NB4 (cell line): ENCODE measurements at regions not wholly inside any gene's neighbourhood (a gene's known extent, or its start where the extent isn't known, plus 50 kb on each side); places are given as distances from the start of the nearest gene placed in this dataset.

Experiments used
- MYC ChIP-seq: IDR thresholded peaks from 2 replicates; pipeline ENCODE4 v1.6.1; 2011; ENCODE audit warnings: low read depth, low read length
- POLR2A ChIP-seq: IDR thresholded peaks from 2 replicates; pipeline ENCODE4 v1.6.1; 2011; ENCODE audit warnings: mild to moderate bottlenecking; ENCODE audit not compliant: insufficient read length; ENCODE audit errors: extremely low read depth
- TF ChIP-seq, protein P1 (sequence below): IDR thresholded peaks from one replicate; pipeline ENCODE4 v1.5.1; 2012; ENCODE audit warnings: low read depth, low read length
- TF ChIP-seq, protein P2 (sequence below): IDR thresholded peaks from 2 replicates; pipeline ENCODE4 v1.6.1; 2011; ENCODE audit warnings: low read depth, low read length

DNA sequence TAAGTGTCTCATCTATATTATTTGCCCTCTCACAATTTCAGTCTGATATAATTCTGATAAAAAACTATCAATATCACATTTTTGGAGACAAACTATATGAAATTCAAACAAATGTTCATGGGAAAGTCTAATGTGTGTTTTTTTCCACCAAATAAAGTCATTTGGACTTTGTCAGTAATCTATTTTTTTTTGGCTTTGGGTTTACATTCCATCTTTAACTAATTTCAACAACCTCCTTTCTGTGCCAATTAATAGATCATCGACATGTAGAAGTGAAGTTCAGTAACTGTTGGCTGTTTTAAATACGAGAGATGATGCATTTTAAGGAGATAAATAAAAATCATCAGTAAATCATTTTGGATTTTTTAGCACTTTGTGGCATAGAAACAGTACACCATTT, 1623.0 kb upstream of the ACVR2A start:
- no peak for TF ChIP-seq POLR2A
- TF ChIP-seq, protein P1, sequence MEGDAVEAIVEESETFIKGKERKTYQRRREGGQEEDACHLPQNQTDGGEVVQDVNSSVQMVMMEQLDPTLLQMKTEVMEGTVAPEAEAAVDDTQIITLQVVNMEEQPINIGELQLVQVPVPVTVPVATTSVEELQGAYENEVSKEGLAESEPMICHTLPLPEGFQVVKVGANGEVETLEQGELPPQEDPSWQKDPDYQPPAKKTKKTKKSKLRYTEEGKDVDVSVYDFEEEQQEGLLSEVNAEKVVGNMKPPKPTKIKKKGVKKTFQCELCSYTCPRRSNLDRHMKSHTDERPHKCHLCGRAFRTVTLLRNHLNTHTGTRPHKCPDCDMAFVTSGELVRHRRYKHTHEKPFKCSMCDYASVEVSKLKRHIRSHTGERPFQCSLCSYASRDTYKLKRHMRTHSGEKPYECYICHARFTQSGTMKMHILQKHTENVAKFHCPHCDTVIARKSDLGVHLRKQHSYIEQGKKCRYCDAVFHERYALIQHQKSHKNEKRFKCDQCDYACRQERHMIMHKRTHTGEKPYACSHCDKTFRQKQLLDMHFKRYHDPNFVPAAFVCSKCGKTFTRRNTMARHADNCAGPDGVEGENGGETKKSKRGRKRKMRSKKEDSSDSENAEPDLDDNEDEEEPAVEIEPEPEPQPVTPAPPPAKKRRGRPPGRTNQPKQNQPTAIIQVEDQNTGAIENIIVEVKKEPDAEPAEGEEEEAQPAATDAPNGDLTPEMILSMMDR, result no peak
- TF ChIP-seq, protein P2, sequence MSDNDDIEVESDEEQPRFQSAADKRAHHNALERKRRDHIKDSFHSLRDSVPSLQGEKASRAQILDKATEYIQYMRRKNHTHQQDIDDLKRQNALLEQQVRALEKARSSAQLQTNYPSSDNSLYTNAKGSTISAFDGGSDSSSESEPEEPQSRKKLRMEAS, result no peak
- no peak for TF ChIP-seq MYC
